ENCODE measurements at regions not wholly inside any gene's neighbourhood (a gene's known extent, or its start where the extent isn't known, plus 50 kb on each side); places are given as distances from the start of the nearest gene placed in this dataset.

DNA sequence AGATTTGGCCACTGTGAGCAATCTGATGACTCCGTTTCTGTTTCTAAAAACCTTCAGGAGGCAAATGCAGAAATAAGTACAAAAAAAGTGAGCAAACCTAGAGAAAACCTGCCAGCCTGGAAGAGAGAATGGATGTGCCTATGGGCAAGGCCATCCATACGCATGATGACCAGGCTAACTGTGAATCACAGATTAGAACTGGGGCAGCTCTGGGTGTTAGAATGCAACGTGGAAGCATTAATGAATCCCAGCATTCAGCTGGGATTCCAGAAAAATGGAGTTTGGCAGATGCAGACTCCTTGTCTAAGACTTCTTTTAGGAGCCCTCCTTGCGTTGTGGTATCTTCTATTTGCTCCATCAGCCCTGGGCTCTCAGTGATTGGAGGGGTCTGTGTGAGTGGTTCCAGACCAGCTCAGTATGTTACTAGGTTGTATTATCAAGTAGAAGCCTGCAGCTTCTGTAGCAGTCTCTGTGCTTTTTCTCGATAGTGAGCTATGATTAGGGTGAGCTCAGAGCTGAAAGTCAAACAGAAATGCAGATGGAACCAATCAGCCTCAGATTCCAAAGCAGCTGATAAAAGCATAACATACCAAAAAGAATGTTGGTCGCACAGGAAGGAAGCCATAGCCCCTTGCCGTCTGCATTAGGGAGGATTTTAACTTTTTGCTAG lies 154.0 kb downstream of the PSMG1 start (continued):
- TF ChIP-seq RFX5 (IDR thresholded peaks at IDR 0.05; ENCODE audit: low read depth, low read length) = no peak

GRCh38 chr21:39025198-39025597 lies 158.1 kb downstream of the PSMG1 start:
- no peak overlapping the region for H3K9ac ChIP-seq (ENCODE audit: low read depth, low read length)
- H3K23ac ChIP-seq (ENCODE audit: low read depth, low read length) = no peak overlapping the region
- H4K5ac ChIP-seq (ENCODE audit: low read depth, low read length) = no peak overlapping the region
- H3K79me1 ChIP-seq (ENCODE audit: low read depth in 1 of 2, low read length in 2 of 2) = peaks cover 0 to 7% of the 10 kb centered on the region in 2 experiments; a peak in 1 of 4 replicates
- no peak for ATAC-seq (ENCODE audit: low read depth)
- in situ Hi-C loops (cut with MboI; ENCODE audit: low sequenced_read_pairs) = no loop called here
- BruUV-seq (replicated peaks) = no TSS peak
- no peak overlapping the region for H2BK15ac ChIP-seq (ENCODE audit: low read depth, low read length)
- H3K36me3 ChIP-seq (ENCODE audit: control insufficient read depth, insufficient read depth, low read length) = no peaks in the 10 kb centered on the region
- no peak overlapping the region for H3K14ac ChIP-seq (replicated peaks; ENCODE audit: low read depth, low read length)
- no peak overlapping the region for H3K56ac ChIP-seq (ENCODE audit: extremely low read depth, insufficient read depth, low read length)
- H3K9me1 ChIP-seq (ENCODE audit: insufficient read depth, low read length) = peaks cover 40% of the 10 kb centered on the region
- H2BK120ac ChIP-seq (ENCODE audit: low read depth, low read length) = no peak overlapping the region
- H3K4me2 ChIP-seq (ENCODE audit: low read depth, low read length) = no peak overlapping the region
- whole genome bisulfite sequencing, 2 experiments (ENCODE audit: extremely low coverage in 2 of 2, insufficient read length in 1 of 2) = no CpG with 5 or more reads among the region's 5 CpGs
- POLR2A ChIA-PET (ENCODE audit: unreplicated experiment) = no interaction called here
- intact Hi-C loops (cut with micrococcal nuclease) = no loop called here
- no peak for DNase-seq
- no peak overlapping the region for H2BK5ac ChIP-seq (ENCODE audit: low read depth, low read length, poor library complexity, severe bottlenecking)
- no peaks in the 10 kb centered on the region for H3K27me3 ChIP-seq (ENCODE audit: control insufficient read depth, insufficient read depth, low read length)
- no peak overlapping the region for H4K91ac ChIP-seq (ENCODE audit: insufficient read depth, low read depth, low read length)
- no peak overlapping the region for H3K4me3 ChIP-seq (ENCODE audit: insufficient read depth, low read depth, low read length)
- no peak overlapping the region for H2AFZ ChIP-seq (replicated peaks; ENCODE audit: low read length, poor library complexity)
- peaks cover 6% of the 10 kb centered on the region for H3K9me3 ChIP-seq (ENCODE audit: control insufficient read depth, insufficient read depth, low read length)
- no peak overlapping the region for H2AK5ac ChIP-seq (ENCODE audit: low read depth, low read length)
- H2AK9ac ChIP-seq (replicated peaks; ENCODE audit: low read depth, low read length, poor library complexity) = no peak overlapping the region
- H4K20me1 ChIP-seq (ENCODE audit: insufficient read depth, low read length) = no peaks in the 10 kb centered on the region
- H3K4me1 ChIP-seq (ENCODE audit: control insufficient read depth, insufficient read depth, low read length) = peaks cover 46% of the 10 kb centered on the region
- dilution Hi-C loops (cut with HindIII; ENCODE audit: low sequenced_read_pairs, unreplicated experiment) = no loop called here
- no peak overlapping the region for H3K4ac ChIP-seq (ENCODE audit: low read depth, low read length)
- CTCF ChIA-PET = interaction anchor here (1.2 kb wide), 1 partner anchor 258 kb away, joined by 5 read pairs; no protein-coding TSS in a partner anchor
- H4K8ac ChIP-seq (ENCODE audit: low read depth in 2 of 2, low read length in 2 of 2) = no peak overlapping the region
- H3K18ac ChIP-seq (ENCODE audit: low read depth, low read length) = no peak overlapping the region
- H2BK20ac ChIP-seq (ENCODE audit: low read depth, low read length) = no peak overlapping the region
- H3K27ac ChIP-seq (ENCODE audit: insufficient read depth, low read length) = no peak overlapping the region
- TF ChIP-seq RAD21 (IDR thresholded peaks at IDR 0.05; ENCODE audit: low read length) (no peak), FOS (IDR thresholded peaks at IDR 0.05; ENCODE audit: low read depth, low read length) (no peak), RCOR1 (IDR thresholded peaks at IDR 0.05; ENCODE audit: insufficient replicate concordance, low read length) (no peak), CTCF (conservative IDR thresholded peaks at IDR 0.05; ENCODE audit: low read depth, low read length) (no peak), BHLHE40 (IDR thresholded peaks at IDR 0.05; ENCODE audit: low read depth, low read length) (no peak), ELK1 (IDR thresholded peaks at IDR 0.05; ENCODE audit: borderline replicate concordance, low read depth, low read length) (no peak), POLR2A (IDR thresholded peaks at IDR 0.05; ENCODE audit: low read depth, low read length) (no peak), RFX5 (IDR thresholded peaks at IDR 0.05; ENCODE audit: low read depth, low read length) (no peak), MAFK (IDR thresholded peaks at IDR 0.05; ENCODE audit: low read depth, low read length) (no peak), CEBPB (IDR thresholded peaks at IDR 0.05; ENCODE audit: low read depth, low read length) (no peak), NFE2L2 (IDR thresholded peaks at IDR 0.05; ENCODE audit: low read depth, low read length) (no peak), SMC3 (IDR thresholded peaks at IDR 0.05; ENCODE audit: low read depth, low read length) (no peak), CHD1 (IDR thresholded peaks at IDR 0.05; ENCODE audit: low read depth, low read length) (no peak), MAZ (IDR thresholded peaks at IDR 0.05; ENCODE audit: borderline replicate concordance, low read depth, low read length) (no peak), MXI1 (IDR thresholded peaks at IDR 0.05; ENCODE audit: borderline replicate concordance, low read depth, low read length) (no peak)
